WTC11 (cell line): ENCODE measurements at regions not wholly inside any gene's neighbourhood (a gene's known extent, or its start where the extent isn't known, plus 50 kb on each side); places are given as distances from the start of the nearest gene placed in this dataset.

Source experiments
- ATAC-seq: fragments of 200-7000 bp; cut with Tn5 transposase; 2 replicates; pipeline ENCODE4 v1.10.0; 2021; ENCODE audit warnings: mild to moderate bottlenecking, moderate library complexity
- CTCF ChIA-PET: fragments of 300-600 bp; sonication (Branson Sonifier 250); formaldehyde crosslinking; loops from one replicate; lab custom pipeline; 2021; ENCODE audit warnings: antibody characterized with exemption; lab: Charles Lee
- POLR2A ChIA-PET: fragments of 350-600 bp; sonication (Branson Sonifier 250); formaldehyde crosslinking; loops from one replicate; lab custom pipeline; 2021; ENCODE audit warnings: antibody characterized with exemption; lab: Charles Lee
- DNase-seq: peaks from one replicate; pipeline ENCODE4 v3.0.0; 2021; ENCODE audit warnings: low spot score
- H3K27ac Mint-ChIP-seq: 2 replicates; pipeline ENCODE4 v1.8.0; 2021; ENCODE audit warnings: mixed read lengths
- H3K27me3 Mint-ChIP-seq: 2 replicates; pipeline ENCODE4 v1.8.0; 2021; ENCODE audit warnings: low read depth, mild to moderate bottlenecking, moderate library complexity, mixed read lengths
- H3K36me3 Mint-ChIP-seq: 2 replicates; pipeline ENCODE4 v1.8.0; 2021; ENCODE audit warnings: mixed read lengths
- H3K4me1 Mint-ChIP-seq: 2 replicates; pipeline ENCODE4 v1.8.0; 2022; ENCODE audit warnings: mixed read lengths
- H3K4me3 Mint-ChIP-seq: 2 replicates; pipeline ENCODE4 v1.8.0; 2021; ENCODE audit warnings: mild to moderate bottlenecking, moderate library complexity, mixed read lengths
- H3K9me3 Mint-ChIP-seq: 2 replicates; pipeline ENCODE4 v1.8.0; 2021; ENCODE audit warnings: mixed read lengths
- AR ChIP-seq: fragments of 250-450 bp; sonication (Bioruptor Pico); IDR thresholded peaks from 2 replicates; pipeline ENCODE4 v1.9.0; 2021; ENCODE audit warnings: mild to moderate bottlenecking
- ATF2 ChIP-seq: sonication (generic); formaldehyde crosslinking; IDR thresholded peaks from 2 replicates; pipeline ENCODE4 v1.8.1; 2022; ENCODE audit warnings: low read depth, missing genetic modification reagents, borderline replicate concordance
- ATF3 ChIP-seq: sonication (generic); formaldehyde crosslinking; conservative IDR thresholded peaks from 2 replicates; pipeline ENCODE4 v1.8.1; 2022; ENCODE audit warnings: mild to moderate bottlenecking, missing genetic modification reagents
- ATF6 ChIP-seq: sonication (generic); formaldehyde crosslinking; IDR thresholded peaks from 2 replicates; pipeline ENCODE4 v1.8.1; 2023; ENCODE audit warnings: mild to moderate bottlenecking, missing genetic modification reagents
- E2F5 ChIP-seq: sonication (generic); formaldehyde crosslinking; IDR thresholded peaks from 2 replicates; pipeline ENCODE4 v1.8.1; 2022; ENCODE audit warnings: mild to moderate bottlenecking, moderate library complexity, missing genetic modification reagents
- ESRRA ChIP-seq: sonication (generic); formaldehyde crosslinking; IDR thresholded peaks from 2 replicates; pipeline ENCODE4 v1.8.1; 2022; ENCODE audit warnings: mild to moderate bottlenecking, missing genetic modification reagents, borderline replicate concordance
- GRHL2 ChIP-seq: fragments of 250-450 bp; sonication (Bioruptor Pico); IDR thresholded peaks from 2 replicates; pipeline ENCODE4 v1.8.0; 2022; ENCODE audit warnings: mild to moderate bottlenecking, moderate library complexity; ENCODE audit not compliant: insufficient replicate concordance, severe bottlenecking
- GTF2I ChIP-seq: fragments of 250-450 bp; sonication (Bioruptor Pico); conservative IDR thresholded peaks from 2 replicates; pipeline ENCODE4 v1.4.0; 2021; ENCODE audit warnings: mild to moderate bottlenecking
- MAX ChIP-seq: sonication (generic); formaldehyde crosslinking; IDR thresholded peaks from 2 replicates; pipeline ENCODE4 v1.8.0; 2022; ENCODE audit warnings: mild to moderate bottlenecking, missing genetic modification reagents
- MXD4 ChIP-seq: fragments of 250-450 bp; sonication (Bioruptor Pico); IDR thresholded peaks from 2 replicates; pipeline ENCODE4 v1.8.0; 2021; ENCODE audit warnings: mild to moderate bottlenecking, moderate library complexity, borderline replicate concordance
- OVOL2 ChIP-seq: fragments of 250-450 bp; sonication (Bioruptor Pico); IDR thresholded peaks from 2 replicates; pipeline ENCODE4 v1.9.0; 2021; ENCODE audit warnings: mild to moderate bottlenecking, borderline replicate concordance
- RORB ChIP-seq: fragments of 250-450 bp; sonication (Bioruptor Pico); IDR thresholded peaks from 2 replicates; pipeline ENCODE4 v1.9.0; 2021; ENCODE audit warnings: mild to moderate bottlenecking
- SMAD4 ChIP-seq: sonication (generic); formaldehyde crosslinking; IDR thresholded peaks from 2 replicates; pipeline ENCODE4 v1.8.0; 2022; ENCODE audit warnings: mild to moderate bottlenecking, missing genetic modification reagents
- STAT6 ChIP-seq: sonication (generic); formaldehyde crosslinking; conservative IDR thresholded peaks from 2 replicates; pipeline ENCODE4 v1.8.1; 2023; ENCODE audit warnings: mild to moderate bottlenecking, low read depth, missing genetic modification reagents, moderate library complexity
- TEAD1 ChIP-seq: sonication (generic); formaldehyde crosslinking; IDR thresholded peaks from 2 replicates; pipeline ENCODE4 v1.8.0; 2022; ENCODE audit warnings: mild to moderate bottlenecking, missing genetic modification reagents
- TEAD4 ChIP-seq: sonication (generic); formaldehyde crosslinking; IDR thresholded peaks from 2 replicates; pipeline ENCODE4 v1.8.0; 2022; ENCODE audit warnings: mild to moderate bottlenecking, missing genetic modification reagents
- ZNF138 ChIP-seq: sonication (generic); formaldehyde crosslinking; conservative IDR thresholded peaks from 2 replicates; pipeline ENCODE4 v1.8.1; 2022; ENCODE audit warnings: mild to moderate bottlenecking, moderate library complexity, missing genetic modification reagents
- ZNF219 ChIP-seq: sonication (generic); formaldehyde crosslinking; IDR thresholded peaks from 2 replicates; pipeline ENCODE4 v1.8.0; 2023; ENCODE audit warnings: missing genetic modification reagents, mild to moderate bottlenecking, borderline replicate concordance
- ZNF263 ChIP-seq: sonication (generic); formaldehyde crosslinking; IDR thresholded peaks from 2 replicates; pipeline ENCODE4 v1.8.1; 2022; ENCODE audit warnings: low read depth, mild to moderate bottlenecking, moderate library complexity, missing genetic modification reagents
- ZNF281 ChIP-seq: sonication (generic); formaldehyde crosslinking; IDR thresholded peaks from 2 replicates; pipeline ENCODE4 v1.8.0; 2023; ENCODE audit warnings: mild to moderate bottlenecking, missing genetic modification reagents
- ZNF671 ChIP-seq: fragments of 250-450 bp; sonication (Bioruptor Pico); IDR thresholded peaks from 2 replicates; pipeline ENCODE4 v1.8.0; 2021; ENCODE audit warnings: mild to moderate bottlenecking

GRCh38 chr18:29198834-29199233 is 1021.9 kb upstream of the CDH2 start (continued):
- TF ChIP-seq ZNF138 (CRISPR knock-in tag) (no peak), MXD4 (CRISPR knock-in tag) (no peak), ESRRA (CRISPR knock-in tag) (no peak)
- TF ChIP-seq, all 79 proteins: peak for 0

- ChIA-PET POLR2A (no interaction called here), CTCF (no interaction called here)
- H3K9me3 Mint-ChIP-seq, result peaks cover 6% of the 10 kb centered on the region
- H3K27me3 Mint-ChIP-seq, result no peaks in the 10 kb centered on the region
- no peaks in the 10 kb centered on the region for H3K4me1 Mint-ChIP-seq
- DNase-seq, result no peak
- TF ChIP-seq ZNF263 (no peak), E2F5 (CRISPR knock-in tag) (no peak), AR (CRISPR knock-in tag) (no peak), ZNF671 (CRISPR knock-in tag) (no peak), TEAD1 (CRISPR knock-in tag) (no peak), RORB (CRISPR knock-in tag) (no peak), GTF2I (no peak)
- TF ChIP-seq, all 79 proteins: peak for 0
- ATAC-seq, result no peak
- no peaks in the 10 kb centered on the region for H3K36me3 Mint-ChIP-seq
- no peak overlapping the region for H3K27ac Mint-ChIP-seq
- no peak overlapping the region for H3K4me3 Mint-ChIP-seq
Measured at GRCh38 chr18:29196307-29196706, 1019.4 kb upstream of the CDH2 start.

- ATAC-seq (peak; percentile 91), DNase-seq (no peak)
- H3K4me1 Mint-ChIP-seq, result peaks cover 5% of the 10 kb centered on the region
- H3K27ac Mint-ChIP-seq, result no peak overlapping the region
- no peaks in the 10 kb centered on the region for H3K27me3 Mint-ChIP-seq
- H3K4me3 Mint-ChIP-seq, result no peak overlapping the region
- no peaks in the 10 kb centered on the region for H3K36me3 Mint-ChIP-seq
- POLR2A ChIA-PET, result no interaction called here
- no peaks in the 10 kb centered on the region for H3K9me3 Mint-ChIP-seq
- CTCF ChIA-PET, result interaction anchor here (1.0 to 1.3 kb wide), 4 partner anchors 10 to 135 kb away, joined by 3 to 6 read pairs (median 4); no protein-coding TSS in a partner anchor
- TF ChIP-seq STAT6 (CRISPR knock-in tag), result no peak
- no peak for TF ChIP-seq OVOL2 (CRISPR knock-in tag)
- TF ChIP-seq GRHL2 (CRISPR knock-in tag), result no peak
- no peak for TF ChIP-seq TEAD4 (CRISPR knock-in tag)
- TF ChIP-seq ATF2 (CRISPR knock-in tag), result no peak
- TF ChIP-seq ZNF281 (CRISPR knock-in tag), result no peak
- TF ChIP-seq ZNF219, result no peak
- no peak for TF ChIP-seq ATF3
- TF ChIP-seq ESRRA (CRISPR knock-in tag), result no peak
- TF ChIP-seq MXD4 (CRISPR knock-in tag), result no peak
- TF ChIP-seq SMAD4 (CRISPR knock-in tag), result no peak
- TF ChIP-seq ATF6 (CRISPR knock-in tag), result no peak
- TF ChIP-seq MAX (CRISPR knock-in tag), result no peak
Measured at GRCh38 chr18:29191263-29191662, 1014.3 kb upstream of the CDH2 start.
